ENCODE measurements at regions not wholly inside any gene's neighbourhood (a gene's known extent, or its start where the extent isn't known, plus 50 kb on each side); places are given as distances from the start of the nearest gene placed in this dataset.
"Not testable (repeated sequence)": the region's sequence is repeated elsewhere in the genome, so short reads cannot be mapped to it uniquely, and the experiment has no call there.

DNA sequence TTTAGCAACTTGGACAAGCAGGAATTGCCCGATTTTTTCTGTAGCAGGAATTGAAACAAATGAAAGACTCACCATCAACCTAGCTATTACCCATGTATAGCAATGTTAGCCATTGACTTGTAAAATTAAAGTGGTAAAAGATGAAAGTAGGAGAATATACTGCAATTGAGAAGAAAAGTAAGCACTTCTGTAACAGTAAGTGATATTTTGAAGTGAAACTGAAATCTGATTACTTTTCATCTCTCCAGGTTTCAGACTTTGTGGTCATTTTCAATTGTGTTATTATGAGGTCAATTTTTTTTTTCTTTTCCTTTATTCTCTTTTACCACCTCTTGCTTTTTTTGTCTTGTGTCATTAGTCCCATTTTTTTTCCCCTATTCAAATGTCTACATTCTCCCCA lies 1078.2 kb downstream of the ZPLD1 start:
- no peak for DNase-seq

DNA sequence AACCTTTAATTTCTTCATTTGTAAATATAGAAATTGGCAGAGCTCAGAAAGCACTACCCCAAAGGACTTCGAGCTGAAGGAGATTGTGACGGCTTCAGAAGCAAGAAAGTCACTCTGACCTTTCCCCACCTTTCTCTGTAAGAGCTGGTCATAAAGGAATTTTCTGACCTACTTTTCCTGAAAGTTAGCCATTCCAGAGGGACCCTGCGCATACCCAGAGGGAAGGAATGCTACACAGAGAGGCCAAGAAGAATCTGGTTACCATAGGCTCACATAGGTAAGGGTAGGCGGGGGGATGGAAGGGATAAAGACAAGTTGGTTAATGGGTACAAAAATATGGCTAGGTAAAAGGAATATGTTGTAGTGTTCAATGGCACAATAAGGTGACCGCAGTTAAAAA lies 1080.3 kb downstream of the ZPLD1 start:
- DNase-seq, result no peak

DNA sequence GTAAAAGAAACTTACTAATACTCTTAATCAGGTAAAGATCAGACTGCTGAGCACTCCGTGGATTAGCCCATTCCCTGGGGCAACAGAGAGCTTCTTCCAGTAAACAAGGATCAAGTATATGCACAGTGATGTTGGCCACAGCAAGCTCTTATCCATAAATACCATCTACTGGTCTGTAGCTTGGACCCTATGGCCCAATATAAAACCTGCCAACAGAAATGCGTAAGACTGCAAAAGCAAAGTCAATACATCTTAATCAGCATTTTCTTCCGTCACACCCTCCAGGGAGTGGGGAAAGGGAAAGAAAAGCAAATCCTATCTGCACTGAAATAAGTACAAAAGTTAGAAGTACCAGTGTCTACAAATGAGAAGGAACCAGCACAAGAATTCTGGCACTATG lies 1082.1 kb downstream of the ZPLD1 start:
- no peak for DNase-seq

DNA sequence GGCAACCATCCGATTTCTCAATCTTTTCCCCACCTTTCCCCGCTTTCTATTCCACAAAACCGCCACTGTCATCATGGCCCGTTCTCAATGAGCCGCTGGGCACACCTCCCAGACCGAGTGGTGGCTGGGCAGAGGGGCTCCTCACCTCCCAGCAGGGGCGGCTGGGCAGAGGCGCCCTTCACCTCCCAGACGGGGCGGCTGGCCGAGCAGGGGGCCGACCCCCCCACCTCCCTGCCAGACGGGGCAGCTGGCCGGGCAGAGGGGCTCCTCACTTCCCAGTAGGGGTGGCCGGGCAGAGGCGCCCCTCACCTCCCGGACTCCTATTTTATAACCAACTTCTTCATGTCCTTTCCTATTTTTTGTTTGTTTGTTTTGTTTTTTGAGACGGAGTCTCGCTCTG lies 1096.5 kb downstream of the ZPLD1 start:
- DNase-seq, result not testable (repeated sequence)

DNA sequence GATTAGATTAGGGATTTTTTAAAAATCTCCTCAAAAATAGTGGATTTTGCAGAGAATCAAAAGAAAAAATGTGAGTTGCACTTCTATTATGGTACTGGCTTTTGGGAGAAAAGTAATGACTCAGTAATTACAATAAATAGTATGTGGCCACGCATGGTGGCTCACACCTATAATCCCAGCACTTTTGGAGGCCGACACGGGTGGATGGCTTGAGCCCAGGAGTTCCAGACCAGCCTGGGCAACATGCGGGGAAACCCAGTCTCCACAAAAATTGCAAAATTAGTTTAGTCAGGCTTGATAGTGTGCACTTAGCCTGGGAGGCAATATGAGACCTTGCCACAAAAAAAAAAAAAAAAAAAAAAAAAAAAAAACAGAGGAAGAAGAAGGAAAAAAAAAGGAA lies 1098.2 kb downstream of the ZPLD1 start:
- DNase-seq, result no peak

DNA sequence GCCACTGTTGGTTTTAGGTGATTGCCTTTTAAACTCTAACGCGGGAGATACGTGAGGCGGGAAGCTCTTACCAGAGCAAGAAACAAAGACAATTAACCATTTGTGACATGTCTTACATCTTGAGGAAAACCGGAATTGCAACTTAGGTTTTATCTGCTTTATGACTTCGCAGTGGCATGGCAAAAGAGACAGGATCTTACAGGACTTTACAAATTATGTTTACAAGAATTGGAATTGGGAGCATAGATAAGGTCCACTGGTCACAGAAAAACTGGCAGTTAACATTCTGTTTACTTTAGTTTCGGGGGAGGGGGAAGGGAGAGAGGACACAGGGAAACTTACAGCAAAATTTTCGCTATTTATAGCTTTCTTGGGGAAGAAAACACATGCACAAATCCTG lies 1119.6 kb downstream of the ZPLD1 start:
- DNase-seq, result no peak

DNA sequence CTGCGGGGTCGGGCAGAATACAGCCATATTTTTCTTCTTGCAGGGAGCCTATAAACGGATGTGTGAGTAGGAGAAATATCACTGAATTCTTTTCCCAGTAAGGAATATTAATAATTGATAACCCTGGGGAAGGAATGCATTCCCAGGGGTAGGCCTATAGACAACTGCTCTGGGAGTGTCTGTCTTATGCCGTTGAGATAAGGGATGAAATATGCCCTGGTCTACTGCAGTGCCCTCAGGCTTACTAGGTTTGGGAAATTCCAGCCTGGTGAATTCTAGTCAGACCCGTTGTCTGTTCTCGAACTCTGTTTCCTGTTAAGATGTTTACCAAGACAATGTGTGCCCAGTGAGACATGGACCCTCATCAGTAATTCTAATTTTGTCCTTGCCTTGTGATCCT lies 1129.3 kb downstream of the ZPLD1 start:
- not testable (repeated sequence) for DNase-seq

DNA sequence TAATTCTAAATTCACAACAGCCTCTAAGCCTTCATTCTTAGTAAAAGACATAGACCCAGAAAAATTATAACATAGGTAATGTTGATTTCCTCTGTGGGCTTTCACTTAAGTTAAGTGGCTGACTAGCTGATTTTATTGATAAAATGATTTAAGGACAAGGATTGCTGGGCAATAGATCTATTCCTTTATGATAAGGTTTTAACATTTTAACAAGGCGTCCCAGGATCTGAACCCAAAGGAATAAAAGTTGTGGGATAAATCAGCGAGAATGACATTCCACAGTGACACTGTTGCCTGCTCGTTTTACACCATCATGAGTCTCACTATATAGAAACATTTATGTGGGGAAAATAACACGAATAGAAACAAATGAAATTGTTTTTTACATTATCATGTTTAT lies 1151.0 kb downstream of the ZPLD1 start:
- DNase-seq, result no peak

DNA sequence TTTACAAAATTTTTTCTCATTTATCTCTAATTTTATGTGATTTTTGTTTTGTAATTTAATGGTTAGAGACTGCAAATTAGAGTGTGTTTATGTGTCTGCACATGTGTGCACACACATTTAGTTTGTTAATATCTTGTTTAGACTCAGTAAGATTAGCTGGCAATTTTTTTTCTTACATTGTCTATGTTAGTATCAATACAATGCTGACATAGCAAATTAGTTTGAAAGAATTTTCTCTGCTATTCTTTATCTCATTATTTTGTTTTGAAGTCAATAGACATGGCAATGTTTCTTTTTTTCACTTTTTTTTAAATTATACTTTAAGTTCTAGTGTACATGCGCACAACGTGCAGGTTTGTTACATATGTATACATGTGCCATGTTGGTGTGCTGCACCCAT lies 1155.0 kb downstream of the ZPLD1 start:
- DNase-seq, result no peak

DNA sequence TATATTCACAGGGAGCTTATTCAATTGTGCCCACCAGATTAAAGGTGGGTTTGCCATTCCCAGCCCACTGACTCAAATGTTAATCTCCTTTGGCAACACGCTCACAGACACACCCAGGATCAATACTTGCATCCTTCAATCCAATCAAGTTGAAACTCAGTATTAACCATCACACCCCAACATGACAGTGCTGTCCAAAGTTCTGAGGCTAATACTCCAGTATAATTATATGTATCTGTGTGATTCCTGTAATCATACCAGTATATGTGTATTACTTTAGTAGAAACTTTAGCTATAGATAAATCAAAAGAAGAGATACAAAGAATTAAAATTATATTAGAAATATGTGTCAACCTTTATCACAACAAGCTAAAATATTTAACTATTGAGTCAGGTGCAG lies 1166.0 kb downstream of the ZPLD1 start:
- no peak for DNase-seq

DNA sequence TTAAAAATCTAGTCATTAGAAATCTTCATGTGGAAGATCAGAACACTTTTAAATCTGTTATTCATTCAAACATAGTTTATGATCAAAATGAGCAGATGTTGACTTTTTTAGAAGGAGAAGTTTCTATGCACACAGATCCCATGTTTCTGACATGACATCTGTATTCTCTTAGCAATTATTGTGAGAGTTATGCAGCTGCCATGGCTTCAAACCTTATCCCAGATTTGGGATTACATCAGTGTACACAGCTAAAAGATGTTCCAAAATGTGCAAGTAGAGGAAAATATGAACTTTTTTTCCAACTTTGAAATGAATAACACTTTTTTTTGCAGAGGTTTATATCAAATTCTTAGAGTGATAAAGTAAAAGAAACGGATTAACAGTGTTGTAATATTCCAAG lies 1166.9 kb downstream of the ZPLD1 start:
- DNase-seq, result no peak

DNA sequence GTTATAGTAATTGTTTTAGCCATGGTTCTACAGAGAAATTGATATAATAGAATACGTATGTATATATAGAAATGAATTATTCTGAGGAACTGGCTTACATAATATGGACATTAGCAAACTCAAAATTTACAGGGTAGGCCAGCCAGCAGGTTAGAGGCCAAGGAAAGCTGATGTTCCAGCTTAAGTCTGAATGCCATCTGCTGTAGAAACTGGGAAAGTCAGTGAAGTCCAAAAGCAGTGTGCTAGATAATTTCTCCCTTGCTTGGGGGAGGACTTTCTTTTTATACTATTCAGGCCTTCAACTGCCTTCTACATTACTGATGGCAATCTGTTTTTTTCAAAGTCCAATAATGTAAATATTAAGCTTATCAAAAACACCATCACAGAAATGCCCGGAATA lies 1174.7 kb downstream of the ZPLD1 start:
- DNase-seq, result no peak

DNA sequence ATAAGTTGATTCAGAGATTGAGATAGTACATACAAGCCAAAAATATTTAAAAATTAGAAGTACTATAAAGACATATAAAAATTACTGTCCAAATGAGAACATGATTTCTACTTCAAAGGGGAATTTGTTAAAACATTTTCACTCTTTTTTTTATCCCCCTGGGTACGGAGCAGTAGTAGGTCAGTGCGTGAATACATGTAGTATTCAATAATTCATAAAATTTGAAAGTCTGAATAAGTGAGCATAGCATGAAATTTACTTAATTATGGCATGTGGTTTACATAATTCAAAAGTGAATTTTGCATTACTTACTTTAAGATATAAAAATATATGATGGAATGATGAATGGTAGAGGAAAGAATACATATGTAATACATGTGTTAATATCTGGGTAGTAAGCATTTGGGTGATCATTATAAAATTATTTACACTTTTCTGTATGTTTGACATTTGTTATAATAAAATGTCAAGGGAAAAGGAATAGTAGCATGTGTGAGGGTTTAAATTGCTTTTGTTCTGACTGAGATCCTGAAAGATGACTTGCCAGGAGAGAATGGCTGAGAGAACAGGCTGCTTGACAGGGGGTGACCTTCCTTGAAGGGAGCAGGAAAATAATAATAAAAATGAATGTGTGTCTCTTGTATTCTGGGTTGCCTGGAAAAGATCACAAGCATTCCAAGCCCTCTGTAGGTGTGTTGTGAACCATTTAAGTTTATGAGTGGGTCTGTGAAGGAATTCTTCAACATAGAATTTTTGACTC lies 1178.8 kb downstream of the ZPLD1 start:
- no peak for DNase-seq

DNA sequence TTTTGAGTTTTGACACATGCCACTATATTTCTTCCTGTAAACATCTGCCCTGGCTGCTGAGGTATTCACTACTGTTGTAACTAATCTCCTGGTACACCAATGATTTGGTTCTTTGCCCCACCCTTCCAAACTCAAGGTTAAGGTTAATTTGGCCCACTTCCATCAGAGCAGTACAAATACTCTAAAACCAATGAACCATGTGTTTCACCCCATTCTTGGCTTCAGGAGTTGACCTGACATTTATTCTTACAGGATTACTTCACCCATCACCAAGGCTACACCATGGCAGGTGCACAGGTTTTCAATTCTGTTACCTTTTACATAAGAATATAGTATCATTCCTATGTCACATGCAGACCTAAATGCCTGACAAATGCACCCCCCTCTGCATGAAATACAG lies 1179.9 kb downstream of the ZPLD1 start:
- no peak for DNase-seq

DNA sequence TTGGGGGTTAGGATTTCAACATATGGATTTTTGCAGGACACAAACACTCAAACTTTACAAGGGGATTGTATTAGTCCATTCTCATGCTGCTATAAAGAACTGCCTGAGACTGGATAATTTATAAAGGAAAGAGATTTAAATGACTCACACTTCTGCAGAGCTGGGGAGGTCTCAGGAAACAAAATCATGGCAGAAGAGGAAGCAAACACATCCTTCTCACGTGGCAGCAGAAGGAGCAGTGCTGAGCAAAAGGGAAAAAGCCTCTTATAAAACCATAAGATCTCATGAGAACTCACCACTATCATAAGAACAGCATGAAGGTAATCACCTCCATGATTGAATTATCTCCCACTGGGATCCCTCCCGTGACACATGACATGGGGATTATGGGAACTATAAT lies 1183.1 kb downstream of the ZPLD1 start:
- no peak for DNase-seq

DNA sequence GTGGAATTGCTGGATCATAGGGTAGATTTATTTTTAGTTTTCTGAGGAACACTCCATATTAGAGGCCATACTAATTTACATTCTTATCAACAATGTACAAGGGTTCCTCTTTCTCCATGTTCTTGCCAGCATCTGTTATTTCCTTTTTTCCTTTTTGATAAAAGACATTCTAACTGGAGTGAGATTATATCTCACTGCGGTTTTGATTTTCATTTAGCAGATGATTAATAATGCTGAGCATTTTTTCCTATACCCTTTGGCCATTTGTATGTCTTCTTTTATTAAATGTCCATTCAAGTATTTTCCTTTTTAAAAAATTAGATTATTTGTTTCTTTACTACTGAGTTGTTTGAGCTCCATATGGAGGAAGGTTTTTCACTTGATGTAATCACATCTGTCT lies 1189.5 kb downstream of the ZPLD1 start:
- DNase-seq, result no peak

DNA sequence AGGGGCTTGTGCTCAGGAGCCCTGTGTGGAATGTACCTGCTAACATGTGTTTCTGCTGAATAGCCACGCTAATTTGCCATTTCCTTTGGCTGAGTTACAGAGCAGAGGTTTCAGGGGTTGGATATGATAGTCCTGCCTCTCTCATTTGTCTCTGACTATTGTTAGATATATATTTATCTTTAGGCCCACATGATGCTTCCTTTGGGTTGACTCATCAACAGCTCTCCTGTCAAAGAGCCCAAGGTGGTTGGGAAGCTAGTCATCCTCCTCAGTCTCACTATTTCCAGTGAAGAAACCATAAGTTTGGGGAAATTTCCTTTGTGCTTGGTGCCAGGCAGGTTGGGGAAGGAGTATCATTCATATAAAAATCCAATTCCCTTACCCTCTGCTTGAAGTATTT lies 1194.6 kb downstream of the ZPLD1 start:
- DNase-seq, result no peak

DNA sequence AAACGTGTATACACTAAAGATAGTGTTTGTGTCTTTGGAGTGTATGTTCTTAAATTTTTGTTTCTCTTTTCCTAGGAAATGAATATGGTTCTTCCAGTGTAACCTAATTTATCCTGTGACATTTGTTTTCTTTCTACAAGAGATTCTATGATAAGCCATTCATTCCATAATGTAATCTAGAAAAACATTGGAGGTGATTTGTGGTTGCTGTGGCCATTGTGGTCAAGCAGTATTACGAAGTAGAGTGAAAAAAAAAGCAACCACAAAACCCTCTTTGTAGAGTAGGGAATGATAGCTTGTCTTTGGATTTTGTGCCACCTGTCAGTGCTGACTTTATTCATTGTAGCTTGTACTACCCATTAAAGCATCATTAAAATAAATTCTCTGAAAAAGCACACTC lies 1209.6 kb downstream of the ZPLD1 start:
- DNase-seq, result no peak

DNA sequence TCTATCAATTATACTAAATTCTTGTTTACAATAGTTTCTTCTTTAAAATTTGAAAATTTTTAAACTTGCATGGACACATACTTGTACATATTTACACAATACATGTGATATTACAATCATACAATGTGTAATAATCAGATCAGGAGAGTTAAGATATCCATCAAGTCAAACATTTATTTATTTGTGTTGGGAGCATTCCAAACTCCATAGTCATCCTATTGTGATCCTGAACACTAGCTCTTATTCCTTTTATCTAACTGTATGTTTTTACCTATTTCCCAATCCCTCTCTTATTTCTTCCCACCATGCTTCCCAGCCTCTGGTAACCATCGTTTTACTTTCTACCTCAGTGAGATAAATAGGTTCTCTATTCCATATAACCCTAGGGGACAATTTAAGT lies 1219.2 kb downstream of the ZPLD1 start:
- no peak for DNase-seq

DNA sequence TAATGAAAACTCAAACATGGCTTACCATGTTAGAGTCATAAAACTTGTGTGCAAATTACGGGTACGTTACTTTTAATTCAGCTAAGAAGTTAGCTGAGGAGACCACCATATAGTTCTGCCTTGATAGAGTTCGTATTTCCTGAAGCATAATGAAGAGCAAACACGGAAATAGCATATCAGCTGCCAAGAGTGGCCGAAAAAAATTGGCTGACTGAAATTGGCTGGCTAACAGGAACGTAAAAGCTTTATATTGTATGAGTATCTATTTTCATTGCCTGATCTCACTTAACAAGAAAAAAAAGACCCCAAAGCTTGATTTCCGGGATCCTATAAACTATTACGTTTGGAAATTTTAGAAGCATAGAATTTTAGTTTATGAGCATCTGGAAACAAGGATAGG lies 1222.9 kb downstream of the ZPLD1 start:
- no peak for DNase-seq

DNA sequence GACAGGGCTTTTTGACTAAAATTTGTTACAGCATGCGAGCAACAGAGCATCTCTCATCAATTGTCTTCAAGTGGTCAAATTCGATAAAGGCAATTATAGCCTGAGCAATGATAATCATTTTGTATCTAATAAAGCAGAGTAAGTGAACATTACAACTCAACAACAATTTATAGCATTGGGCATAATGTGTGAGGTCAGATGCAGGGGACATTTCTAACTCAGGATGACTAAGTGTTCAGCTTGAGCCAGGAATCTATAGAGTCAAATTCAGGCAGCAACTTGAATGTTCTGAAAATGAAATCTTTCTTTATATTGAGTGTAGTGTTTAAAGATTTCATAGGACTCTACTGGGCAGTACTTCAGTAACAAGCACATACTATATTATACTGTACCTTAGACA lies 1226.0 kb downstream of the ZPLD1 start:
- DNase-seq, result no peak

DNA sequence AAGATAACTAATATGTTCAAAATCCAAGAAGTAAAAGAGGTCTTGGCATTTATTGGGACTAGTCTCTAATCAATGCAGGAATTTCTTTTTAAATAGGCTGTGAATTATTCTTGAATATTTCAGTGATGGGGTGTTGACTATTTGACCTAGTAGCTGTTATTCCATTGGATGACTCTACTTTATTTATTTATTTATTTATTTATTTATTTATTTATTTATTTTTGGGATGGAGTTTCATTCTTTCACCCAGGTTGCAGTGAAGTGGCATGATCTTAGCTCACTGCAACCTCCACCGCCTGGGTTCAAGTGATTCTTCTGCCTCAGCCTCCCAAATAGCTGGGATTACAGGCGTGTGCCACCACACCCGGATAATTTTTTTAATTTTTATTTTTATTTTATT lies 1227.8 kb downstream of the ZPLD1 start:
- DNase-seq, result no peak

DNA sequence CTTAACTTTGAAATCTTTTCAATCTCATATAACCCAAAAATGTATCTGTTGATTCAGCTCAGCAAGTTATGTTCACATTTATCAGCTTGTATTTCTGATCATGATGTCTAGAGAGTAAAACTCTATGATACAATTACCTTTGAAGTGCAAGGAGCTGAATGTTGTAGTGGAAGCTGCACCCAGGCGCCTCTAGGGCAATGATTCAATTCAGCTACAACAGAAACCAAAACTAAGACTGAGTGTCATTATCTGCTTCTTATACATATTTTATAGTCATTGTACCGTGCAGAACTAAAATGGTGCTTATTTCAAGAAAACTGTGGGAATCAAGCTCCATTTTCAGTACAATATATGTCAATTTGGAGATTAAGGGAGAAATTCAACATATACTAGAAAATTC lies 1237.5 kb downstream of the ZPLD1 start:
- DNase-seq, result no peak

DNA sequence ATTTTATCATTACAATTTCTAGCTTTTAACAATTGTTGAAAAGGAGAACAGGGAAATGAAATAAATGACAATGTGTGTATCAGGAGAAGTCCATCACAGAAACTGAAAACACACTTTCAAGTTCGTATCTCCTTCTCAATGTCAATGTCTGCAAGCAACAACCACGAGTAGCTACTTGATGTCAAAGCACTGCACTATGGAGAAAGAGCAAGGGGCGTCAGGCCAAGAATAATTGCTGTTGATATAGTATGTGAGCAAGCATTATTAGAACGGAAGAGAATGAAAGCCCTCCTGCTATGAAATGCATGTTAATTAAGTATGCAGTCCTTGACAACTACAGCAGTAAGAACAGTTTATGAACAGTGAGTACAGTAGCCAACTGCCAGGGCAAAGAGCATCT lies 1250.1 kb downstream of the ZPLD1 start:
- DNase-seq, result no peak

DNA sequence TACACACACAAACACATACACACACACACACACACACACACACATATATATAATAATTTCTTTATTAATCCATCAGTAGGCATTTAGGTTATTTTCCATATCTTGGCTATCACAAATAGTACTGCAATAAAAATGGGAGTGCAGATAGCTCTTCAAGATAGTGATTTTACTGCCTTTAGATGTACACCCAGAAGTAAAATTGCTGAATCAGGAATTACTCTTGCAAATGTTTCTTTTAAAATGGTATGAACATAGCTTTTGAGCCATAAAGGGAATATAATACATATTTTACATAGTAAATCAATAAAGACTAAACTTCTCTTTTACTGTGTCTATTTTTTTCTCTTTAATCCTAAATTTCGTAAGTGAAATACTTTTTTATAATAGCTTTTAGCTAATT lies 1251.1 kb downstream of the ZPLD1 start:
- DNase-seq, result no peak

DNA sequence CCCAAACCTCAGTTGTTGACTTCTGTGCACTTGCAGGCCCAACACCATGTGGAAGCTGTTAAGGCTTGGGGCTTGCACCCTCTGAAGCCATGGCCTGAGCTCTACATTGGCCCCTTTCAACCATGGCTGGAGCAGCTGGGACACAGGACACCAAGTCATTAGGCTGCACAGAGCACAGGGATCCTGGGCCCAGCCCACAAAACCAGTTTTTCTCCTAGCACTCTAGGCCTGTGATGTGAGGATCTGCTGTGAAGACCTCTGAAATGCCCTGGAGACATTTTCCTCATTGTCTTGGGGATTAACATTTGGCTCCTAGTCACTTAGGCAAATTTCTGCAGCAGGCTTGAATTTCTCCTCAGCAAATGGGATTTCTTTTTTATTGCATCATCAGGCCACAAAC lies 1255.7 kb downstream of the ZPLD1 start:
- no peak for DNase-seq
